GM23338 (cell line): ENCODE measurements at regions not wholly inside any gene's neighbourhood (a gene's known extent, or its start where the extent isn't known, plus 50 kb on each side); places are given as distances from the start of the nearest gene placed in this dataset.

Experiments
- ATAC-seq: fragments of 200-7000 bp; cut with Tn5 transposase; 3 replicates; pipeline ENCODE4 v1.9.1; 2020
- DNase-seq: peaks from one replicate; pipeline ENCODE4 v3.0.0-alpha.2; 2015; ENCODE audit warnings: low spot score
- H2AFZ ChIP-seq: fragments of 200-600 bp; sonication (generic); 2 replicates; pipeline ENCODE4 v1.8.0; 2016; ENCODE audit warnings: antibody characterized with exemption, mild to moderate bottlenecking, moderate library complexity
- H3F3A ChIP-seq: fragments of 200-600 bp; sonication (generic); replicated peaks from 2 replicates; pipeline ENCODE4 v1.8.0; 2017; ENCODE audit warnings: antibody characterized with exemption, mixed run types, low read depth
- H3K27ac ChIP-seq: fragments of 200-600 bp; sonication (generic); 2 replicates; pipeline ENCODE4 v1.6.1; 2016; ENCODE audit warnings: low read depth
- H3K27me3 ChIP-seq: fragments of 200-600 bp; sonication (generic); 2 replicates; pipeline ENCODE4 v1.8.0; 2016; ENCODE audit warnings: mild to moderate bottlenecking, mixed run types, moderate library complexity; ENCODE audit not compliant: insufficient read depth
- H3K36me3 ChIP-seq: fragments of 200-600 bp; sonication (generic); 2 replicates; pipeline ENCODE4 v1.8.0; 2016; ENCODE audit warnings: mild to moderate bottlenecking; ENCODE audit not compliant: insufficient read depth
- H3K4me1 ChIP-seq: fragments of 200-600 bp; sonication (generic); 2 replicates; pipeline ENCODE4 v1.8.0; 2016; ENCODE audit warnings: mild to moderate bottlenecking, moderate library complexity; ENCODE audit not compliant: insufficient read depth
- H3K4me2 ChIP-seq: fragments of 200-600 bp; sonication (generic); 2 replicates; pipeline ENCODE4 v1.7.1; 2017; ENCODE audit warnings: mixed run types
- H3K4me3 ChIP-seq: fragments of 200-600 bp; sonication (generic); 2 replicates; pipeline ENCODE4 v1.6.1; 2016; ENCODE audit warnings: mixed run types
- H3K79me2 ChIP-seq: fragments of 200-600 bp; sonication (generic); replicated peaks from 2 replicates; pipeline ENCODE4 v1.8.0; 2017; ENCODE audit warnings: mild to moderate bottlenecking; ENCODE audit not compliant: insufficient read depth
- H3K9me2 ChIP-seq: fragments of 200-600 bp; sonication (generic); 2 replicates; pipeline ENCODE4 v1.8.0; 2017; ENCODE audit not compliant: insufficient read depth
- H4K20me1 ChIP-seq: fragments of 200-600 bp; sonication (generic); replicated peaks from 2 replicates; pipeline ENCODE4 v1.8.0; 2017; ENCODE audit warnings: mild to moderate bottlenecking; ENCODE audit not compliant: insufficient read depth
- H3K27ac Mint-ChIP-seq: 2 replicates; pipeline ENCODE4 v1.8.0; 2020; ENCODE audit warnings: inconsistent platforms, mild to moderate bottlenecking, moderate library complexity, mixed read lengths
- H3K27me3 Mint-ChIP-seq: 3 replicates; pipeline ENCODE4 v1.8.0; 2022; ENCODE audit warnings: low read depth, mild to moderate bottlenecking, moderate library complexity, mixed read lengths, inconsistent platforms; ENCODE audit not compliant: insufficient read depth, poor library complexity
- H3K36me3 Mint-ChIP-seq: 3 replicates; pipeline ENCODE4 v1.8.0; 2021; ENCODE audit warnings: low read depth, mild to moderate bottlenecking, inconsistent platforms, moderate library complexity, mixed read lengths
- H3K4me1 Mint-ChIP-seq: 3 replicates; pipeline ENCODE4 v1.8.0; 2020; ENCODE audit warnings: mild to moderate bottlenecking, inconsistent platforms, mixed read lengths
- H3K4me3 Mint-ChIP-seq: 3 replicates; pipeline ENCODE4 v1.8.0; 2021; ENCODE audit warnings: moderate library complexity, mild to moderate bottlenecking, inconsistent platforms, mixed read lengths
- H3K9me3 Mint-ChIP-seq: 3 replicates; pipeline ENCODE4 v1.8.0; 2020; ENCODE audit warnings: moderate library complexity, mild to moderate bottlenecking, inconsistent platforms, mixed read lengths
- CREB1 ChIP-seq: fragments of 250-450 bp; sonication (Bioruptor Pico); IDR thresholded peaks from 2 replicates; pipeline ENCODE4 v1.5.0; 2020; ENCODE audit warnings: low read depth, mild to moderate bottlenecking, moderate library complexity
- CTCF ChIP-seq, 2 experiments: fragments of 200-600 bp in 1 of 2; sonication (generic) in 1 of 2; conservative IDR thresholded peaks; 2 replicates each; pipeline versions ENCODE4 v1.5.1 to v1.6.1; 2016 to 2017; ENCODE audit warnings: antibody characterized with exemption in 2 of 2, low read depth in 2 of 2, mild to moderate bottlenecking in 2 of 2, moderate library complexity in 1 of 2
- EZH2 ChIP-seq: fragments of 200-600 bp; sonication (generic); IDR thresholded peaks from one replicate; pipeline ENCODE4 v1.8.0; 2017; ENCODE audit warnings: antibody characterized with exemption, mild to moderate bottlenecking, low read depth; ENCODE audit not compliant: unreplicated experiment
- EZH2phosphoT487 ChIP-seq: fragments of 200-600 bp; sonication (generic); IDR thresholded peaks from one replicate; pipeline ENCODE4 v1.8.1; 2018; ENCODE audit warnings: antibody characterized with exemption; ENCODE audit not compliant: unreplicated experiment
- JUNB ChIP-seq: IDR thresholded peaks from one replicate; pipeline ENCODE4 v1.6.1; 2016; ENCODE audit warnings: antibody characterized with exemption; ENCODE audit not compliant: unreplicated experiment
- NANOG ChIP-seq: IDR thresholded peaks from 2 replicates; pipeline ENCODE4 v1.6.1; 2016; ENCODE audit warnings: antibody characterized with exemption, borderline replicate concordance
- POLR2AphosphoS5 ChIP-seq: IDR thresholded peaks from 2 replicates; pipeline ENCODE4 v1.6.1; 2016; ENCODE audit warnings: antibody characterized with exemption, low read depth
- STAT1 ChIP-seq: IDR thresholded peaks from one replicate; pipeline ENCODE4 v1.6.1; 2016; ENCODE audit warnings: antibody characterized with exemption; ENCODE audit not compliant: unreplicated experiment
- ZNF114 ChIP-seq: fragments of 250-450 bp; sonication (Bioruptor Pico); IDR thresholded peaks from 2 replicates; pipeline ENCODE4 v1.5.0; 2020; ENCODE audit warnings: mild to moderate bottlenecking, moderate library complexity
- ZNF331 ChIP-seq: fragments of 250-450 bp; sonication (Bioruptor Pico); IDR thresholded peaks from 2 replicates; pipeline ENCODE4 v1.5.0; 2020; ENCODE audit warnings: low read depth, mild to moderate bottlenecking, moderate library complexity
- TF ChIP-seq, protein P1 (sequence below): fragments of 250-450 bp; sonication (Bioruptor Pico); IDR thresholded peaks from 2 replicates; pipeline ENCODE4 v1.5.0; 2020; ENCODE audit warnings: mild to moderate bottlenecking, moderate library complexity
- TF ChIP-seq, protein P2 (sequence below): IDR thresholded peaks from one replicate; pipeline ENCODE4 v1.6.1; 2018; ENCODE audit warnings: antibody characterized with exemption; ENCODE audit not compliant: unreplicated experiment
- TF ChIP-seq, protein P3 (sequence below): IDR thresholded peaks from 2 replicates; pipeline ENCODE4 v1.6.1; 2016; ENCODE audit warnings: antibody characterized with exemption

DNA sequence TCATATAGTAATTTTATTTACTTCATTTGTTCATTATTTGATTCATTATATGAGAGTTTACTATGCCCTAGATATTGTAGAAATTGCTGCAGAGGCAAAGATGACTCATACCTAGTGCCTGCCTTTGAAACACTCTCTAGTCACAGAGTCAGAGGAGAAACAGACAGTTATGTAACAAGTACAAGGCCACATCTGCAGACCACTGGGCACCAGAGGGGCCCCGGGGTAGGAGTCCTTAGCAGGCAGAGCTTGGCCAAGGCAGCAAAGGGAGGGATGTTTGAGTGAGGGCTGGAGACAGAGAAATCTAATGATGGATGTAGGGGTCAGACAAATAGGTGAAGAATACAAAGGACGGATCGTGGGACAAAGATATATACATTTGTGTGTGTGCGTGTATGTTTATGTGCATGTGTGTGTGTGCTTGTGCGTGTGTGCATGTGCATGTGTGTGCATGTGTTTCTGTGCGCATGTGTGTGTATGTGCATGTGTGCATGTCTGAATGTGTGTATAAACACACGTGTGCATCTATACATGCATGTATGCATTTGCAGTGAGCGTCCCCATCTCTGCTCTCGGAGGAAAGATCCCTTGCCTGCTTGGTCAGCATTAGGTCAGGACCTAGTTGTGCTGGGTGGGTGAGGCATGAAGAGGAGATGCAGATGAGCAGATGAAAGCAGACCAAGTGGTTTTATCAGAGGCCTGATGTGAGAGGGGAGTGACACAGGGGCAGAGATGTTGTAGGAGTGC lies 170.6 kb upstream of the MYT1L start:
- Histone ChIP-seq H3K36me3 (no peaks in the 10 kb centered on the region), H3K79me2 (no peaks in the 10 kb centered on the region), H3K27me3 (no peaks in the 10 kb centered on the region), H4K20me1 (no peaks in the 10 kb centered on the region), H3F3A (no peaks in the 10 kb centered on the region), H3K9me2 (peaks cover 5% of the 10 kb centered on the region; the same call in 1 of the 2 replicates), H3K27ac (no peak overlapping the region), H3K4me2 (no peak overlapping the region), H3K4me3 (no peak overlapping the region), H2AFZ (no peak overlapping the region), H3K4me1 (no peaks in the 10 kb centered on the region)
- H3K27ac Mint-ChIP-seq: no peak overlapping the region
- no peak overlapping the region for H3K4me3 Mint-ChIP-seq
- peaks cover 24% of the 10 kb centered on the region for H3K9me3 Mint-ChIP-seq
- H3K27me3 Mint-ChIP-seq: peaks cover 3% of the 10 kb centered on the region
- H3K36me3 Mint-ChIP-seq: peaks cover 11% of the 10 kb centered on the region
- ATAC-seq: no peak
- H3K4me1 Mint-ChIP-seq: no peaks in the 10 kb centered on the region
- TF ChIP-seq, protein P1, sequence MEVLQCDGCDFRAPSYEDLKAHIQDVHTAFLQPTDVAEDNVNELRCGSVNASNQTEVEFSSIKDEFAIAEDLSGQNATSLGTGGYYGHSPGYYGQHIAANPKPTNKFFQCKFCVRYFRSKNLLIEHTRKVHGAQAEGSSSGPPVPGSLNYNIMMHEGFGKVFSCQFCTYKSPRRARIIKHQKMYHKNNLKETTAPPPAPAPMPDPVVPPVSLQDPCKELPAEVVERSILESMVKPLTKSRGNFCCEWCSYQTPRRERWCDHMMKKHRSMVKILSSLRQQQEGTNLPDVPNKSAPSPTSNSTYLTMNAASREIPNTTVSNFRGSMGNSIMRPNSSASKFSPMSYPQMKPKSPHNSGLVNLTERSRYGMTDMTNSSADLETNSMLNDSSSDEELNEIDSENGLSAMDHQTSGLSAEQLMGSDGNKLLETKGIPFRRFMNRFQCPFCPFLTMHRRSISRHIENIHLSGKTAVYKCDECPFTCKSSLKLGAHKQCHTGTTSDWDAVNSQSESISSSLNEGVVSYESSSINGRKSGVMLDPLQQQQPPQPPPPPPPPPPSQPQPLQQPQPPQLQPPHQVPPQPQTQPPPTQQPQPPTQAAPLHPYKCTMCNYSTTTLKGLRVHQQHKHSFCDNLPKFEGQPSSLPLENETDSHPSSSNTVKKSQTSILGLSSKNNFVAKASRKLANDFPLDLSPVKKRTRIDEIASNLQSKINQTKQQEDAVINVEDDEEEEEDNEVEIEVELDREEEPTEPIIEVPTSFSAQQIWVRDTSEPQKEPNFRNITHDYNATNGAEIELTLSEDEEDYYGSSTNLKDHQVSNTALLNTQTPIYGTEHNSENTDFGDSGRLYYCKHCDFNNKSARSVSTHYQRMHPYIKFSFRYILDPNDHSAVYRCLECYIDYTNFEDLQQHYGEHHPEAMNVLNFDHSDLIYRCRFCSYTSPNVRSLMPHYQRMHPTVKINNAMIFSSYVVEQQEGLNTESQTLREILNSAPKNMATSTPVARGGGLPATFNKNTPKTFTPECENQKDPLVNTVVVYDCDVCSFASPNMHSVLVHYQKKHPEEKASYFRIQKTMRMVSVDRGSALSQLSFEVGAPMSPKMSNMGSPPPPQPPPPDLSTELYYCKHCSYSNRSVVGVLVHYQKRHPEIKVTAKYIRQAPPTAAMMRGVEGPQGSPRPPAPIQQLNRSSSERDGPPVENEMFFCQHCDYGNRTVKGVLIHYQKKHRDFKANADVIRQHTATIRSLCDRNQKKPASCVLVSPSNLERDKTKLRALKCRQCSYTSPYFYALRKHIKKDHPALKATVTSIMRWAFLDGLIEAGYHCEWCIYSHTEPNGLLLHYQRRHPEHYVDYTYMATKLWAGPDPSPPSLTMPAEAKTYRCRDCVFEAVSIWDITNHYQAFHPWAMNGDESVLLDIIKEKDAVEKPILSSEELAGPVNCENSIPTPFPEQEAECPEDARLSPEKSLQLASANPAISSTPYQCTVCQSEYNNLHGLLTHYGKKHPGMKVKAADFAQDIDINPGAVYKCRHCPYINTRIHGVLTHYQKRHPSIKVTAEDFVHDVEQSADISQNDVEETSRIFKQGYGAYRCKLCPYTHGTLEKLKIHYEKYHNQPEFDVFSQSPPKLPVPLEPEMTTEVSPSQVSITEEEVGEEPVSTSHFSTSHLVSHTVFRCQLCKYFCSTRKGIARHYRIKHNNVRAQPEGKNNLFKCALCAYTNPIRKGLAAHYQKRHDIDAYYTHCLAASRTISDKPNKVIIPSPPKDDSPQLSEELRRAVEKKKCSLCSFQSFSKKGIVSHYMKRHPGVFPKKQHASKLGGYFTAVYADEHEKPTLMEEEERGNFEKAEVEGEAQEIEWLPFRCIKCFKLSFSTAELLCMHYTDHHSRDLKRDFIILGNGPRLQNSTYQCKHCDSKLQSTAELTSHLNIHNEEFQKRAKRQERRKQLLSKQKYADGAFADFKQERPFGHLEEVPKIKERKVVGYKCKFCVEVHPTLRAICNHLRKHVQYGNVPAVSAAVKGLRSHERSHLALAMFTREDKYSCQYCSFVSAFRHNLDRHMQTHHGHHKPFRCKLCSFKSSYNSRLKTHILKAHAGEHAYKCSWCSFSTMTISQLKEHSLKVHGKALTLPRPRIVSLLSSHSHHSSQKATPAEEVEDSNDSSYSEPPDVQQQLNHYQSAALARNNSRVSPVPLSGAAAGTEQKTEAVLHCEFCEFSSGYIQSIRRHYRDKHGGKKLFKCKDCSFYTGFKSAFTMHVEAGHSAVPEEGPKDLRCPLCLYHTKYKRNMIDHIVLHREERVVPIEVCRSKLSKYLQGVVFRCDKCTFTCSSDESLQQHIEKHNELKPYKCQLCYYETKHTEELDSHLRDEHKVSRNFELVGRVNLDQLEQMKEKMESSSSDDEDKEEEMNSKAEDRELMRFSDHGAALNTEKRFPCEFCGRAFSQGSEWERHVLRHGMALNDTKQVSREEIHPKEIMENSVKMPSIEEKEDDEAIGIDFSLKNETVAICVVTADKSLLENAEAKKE: no peak
- no peak for TF ChIP-seq CREB1 (CRISPR knock-in tag)
- no peak for TF ChIP-seq CTCF (conservative IDR thresholded peaks at IDR 0.05; ENCODE audit: low read depth in 2 of 2)
- no peak for TF ChIP-seq ZNF114 (CRISPR knock-in tag)
- no peak for TF ChIP-seq EZH2phosphoT487
- TF ChIP-seq JUNB: no peak
- no peak for TF ChIP-seq POLR2AphosphoS5
- TF ChIP-seq STAT1: no peak
- TF ChIP-seq EZH2: no peak
- TF ChIP-seq, protein P2, sequence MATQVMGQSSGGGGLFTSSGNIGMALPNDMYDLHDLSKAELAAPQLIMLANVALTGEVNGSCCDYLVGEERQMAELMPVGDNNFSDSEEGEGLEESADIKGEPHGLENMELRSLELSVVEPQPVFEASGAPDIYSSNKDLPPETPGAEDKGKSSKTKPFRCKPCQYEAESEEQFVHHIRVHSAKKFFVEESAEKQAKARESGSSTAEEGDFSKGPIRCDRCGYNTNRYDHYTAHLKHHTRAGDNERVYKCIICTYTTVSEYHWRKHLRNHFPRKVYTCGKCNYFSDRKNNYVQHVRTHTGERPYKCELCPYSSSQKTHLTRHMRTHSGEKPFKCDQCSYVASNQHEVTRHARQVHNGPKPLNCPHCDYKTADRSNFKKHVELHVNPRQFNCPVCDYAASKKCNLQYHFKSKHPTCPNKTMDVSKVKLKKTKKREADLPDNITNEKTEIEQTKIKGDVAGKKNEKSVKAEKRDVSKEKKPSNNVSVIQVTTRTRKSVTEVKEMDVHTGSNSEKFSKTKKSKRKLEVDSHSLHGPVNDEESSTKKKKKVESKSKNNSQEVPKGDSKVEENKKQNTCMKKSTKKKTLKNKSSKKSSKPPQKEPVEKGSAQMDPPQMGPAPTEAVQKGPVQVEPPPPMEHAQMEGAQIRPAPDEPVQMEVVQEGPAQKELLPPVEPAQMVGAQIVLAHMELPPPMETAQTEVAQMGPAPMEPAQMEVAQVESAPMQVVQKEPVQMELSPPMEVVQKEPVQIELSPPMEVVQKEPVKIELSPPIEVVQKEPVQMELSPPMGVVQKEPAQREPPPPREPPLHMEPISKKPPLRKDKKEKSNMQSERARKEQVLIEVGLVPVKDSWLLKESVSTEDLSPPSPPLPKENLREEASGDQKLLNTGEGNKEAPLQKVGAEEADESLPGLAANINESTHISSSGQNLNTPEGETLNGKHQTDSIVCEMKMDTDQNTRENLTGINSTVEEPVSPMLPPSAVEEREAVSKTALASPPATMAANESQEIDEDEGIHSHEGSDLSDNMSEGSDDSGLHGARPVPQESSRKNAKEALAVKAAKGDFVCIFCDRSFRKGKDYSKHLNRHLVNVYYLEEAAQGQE: no peak
- no peak for TF ChIP-seq ZNF331 (CRISPR knock-in tag)
- TF ChIP-seq NANOG: no peak
- TF ChIP-seq, protein P3, sequence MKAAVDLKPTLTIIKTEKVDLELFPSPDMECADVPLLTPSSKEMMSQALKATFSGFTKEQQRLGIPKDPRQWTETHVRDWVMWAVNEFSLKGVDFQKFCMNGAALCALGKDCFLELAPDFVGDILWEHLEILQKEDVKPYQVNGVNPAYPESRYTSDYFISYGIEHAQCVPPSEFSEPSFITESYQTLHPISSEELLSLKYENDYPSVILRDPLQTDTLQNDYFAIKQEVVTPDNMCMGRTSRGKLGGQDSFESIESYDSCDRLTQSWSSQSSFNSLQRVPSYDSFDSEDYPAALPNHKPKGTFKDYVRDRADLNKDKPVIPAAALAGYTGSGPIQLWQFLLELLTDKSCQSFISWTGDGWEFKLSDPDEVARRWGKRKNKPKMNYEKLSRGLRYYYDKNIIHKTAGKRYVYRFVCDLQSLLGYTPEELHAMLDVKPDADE: no peak
- no peak for DNase-seq
